A673 (cell line): ENCODE measurements at regions not wholly inside any gene's neighbourhood (a gene's known extent, or its start where the extent isn't known, plus 50 kb on each side); places are given as distances from the start of the nearest gene placed in this dataset.

Experiments
- EZH2 ChIP-seq: fragments of 200-600 bp; sonication (generic); IDR thresholded peaks from 2 replicates; pipeline ENCODE4 v1.6.1; 2017; ENCODE audit warnings: borderline replicate concordance, low read depth, mild to moderate bottlenecking, mixed read lengths, antibody characterized with exemption, low read length; ENCODE audit not compliant: poor library complexity, severe bottlenecking
- TF ChIP-seq, protein P1 (sequence below): fragments of 300-800, 200-600 bp; sonication (generic); conservative IDR thresholded peaks from 2 replicates; pipeline ENCODE4 v1.5.1; 2017; ENCODE audit warnings: low read depth, mild to moderate bottlenecking, antibody characterized with exemption, low read length, moderate library complexity, mixed read lengths

DNA sequence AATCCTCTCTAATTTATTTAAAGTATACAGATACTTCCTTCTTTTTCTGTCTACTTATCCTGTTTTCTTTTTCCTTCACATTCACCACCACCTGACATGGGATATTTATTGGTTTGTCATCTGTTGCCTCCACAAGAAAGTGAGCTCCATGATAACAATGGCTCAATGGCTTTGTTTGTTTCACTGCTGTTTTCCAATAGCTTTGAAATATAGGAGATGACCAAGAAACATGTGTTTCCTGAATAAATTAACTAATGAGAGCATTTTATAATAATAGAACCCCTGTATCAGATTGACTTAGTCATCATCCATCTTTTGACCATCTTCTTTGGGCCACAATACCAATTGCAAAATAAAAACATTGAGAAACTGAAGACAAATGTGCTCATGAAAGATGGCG is 180.2 kb upstream of the GAS1 start:
- TF ChIP-seq, protein P1, sequence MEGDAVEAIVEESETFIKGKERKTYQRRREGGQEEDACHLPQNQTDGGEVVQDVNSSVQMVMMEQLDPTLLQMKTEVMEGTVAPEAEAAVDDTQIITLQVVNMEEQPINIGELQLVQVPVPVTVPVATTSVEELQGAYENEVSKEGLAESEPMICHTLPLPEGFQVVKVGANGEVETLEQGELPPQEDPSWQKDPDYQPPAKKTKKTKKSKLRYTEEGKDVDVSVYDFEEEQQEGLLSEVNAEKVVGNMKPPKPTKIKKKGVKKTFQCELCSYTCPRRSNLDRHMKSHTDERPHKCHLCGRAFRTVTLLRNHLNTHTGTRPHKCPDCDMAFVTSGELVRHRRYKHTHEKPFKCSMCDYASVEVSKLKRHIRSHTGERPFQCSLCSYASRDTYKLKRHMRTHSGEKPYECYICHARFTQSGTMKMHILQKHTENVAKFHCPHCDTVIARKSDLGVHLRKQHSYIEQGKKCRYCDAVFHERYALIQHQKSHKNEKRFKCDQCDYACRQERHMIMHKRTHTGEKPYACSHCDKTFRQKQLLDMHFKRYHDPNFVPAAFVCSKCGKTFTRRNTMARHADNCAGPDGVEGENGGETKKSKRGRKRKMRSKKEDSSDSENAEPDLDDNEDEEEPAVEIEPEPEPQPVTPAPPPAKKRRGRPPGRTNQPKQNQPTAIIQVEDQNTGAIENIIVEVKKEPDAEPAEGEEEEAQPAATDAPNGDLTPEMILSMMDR: no peak
- no peak for TF ChIP-seq EZH2
